ENCODE measurements at regions not wholly inside any gene's neighbourhood (a gene's known extent, or its start where the extent isn't known, plus 50 kb on each side); places are given as distances from the start of the nearest gene placed in this dataset.

DNA sequence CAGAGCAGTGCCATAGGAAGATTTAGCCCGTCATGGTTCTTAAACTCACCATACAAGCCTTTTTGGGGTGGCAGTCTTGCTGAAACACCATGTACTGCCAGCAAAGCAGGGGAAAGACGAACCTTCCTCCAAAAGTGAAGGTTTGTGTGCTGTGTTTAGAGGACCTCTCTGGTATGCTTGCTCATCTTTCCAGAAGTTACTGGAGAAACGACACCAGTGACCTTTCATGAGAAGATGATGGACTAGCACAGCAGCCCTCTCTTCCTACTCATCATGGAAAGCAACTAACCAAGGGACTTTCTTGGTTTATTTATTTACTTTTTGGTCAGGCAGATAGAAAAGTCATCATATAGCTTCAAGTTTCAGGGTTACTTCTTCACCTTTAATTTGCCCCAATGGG is 247.4 kb downstream of the PTEN start:
- H3K4me3 ChIP-seq (ENCODE audit: low read length in 2 of 2), result no peak overlapping the region
- H2BK5ac ChIP-seq (ENCODE audit: low read length), result no peak overlapping the region
- no CpG with 5 or more reads among the region's 3 CpGs for WGBS, 2 donors (ENCODE audit: extremely low coverage in 2 of 2, insufficient read length in 2 of 2, insufficient replicate concordance in 1 of 2)
- no peak overlapping the region for H3K4ac ChIP-seq (ENCODE audit: low read length)
- no peak overlapping the region for H2BK120ac ChIP-seq (ENCODE audit: low read depth, low read length)
- H3K27ac ChIP-seq (replicated peaks; ENCODE audit: low read length), result no peak overlapping the region
- no peak overlapping the region for H3K9ac ChIP-seq (ENCODE audit: low read depth, low read length, poor library complexity)
- no peak overlapping the region for H2AFZ ChIP-seq (ENCODE audit: low read length)
- no peak overlapping the region for H4K91ac ChIP-seq (ENCODE audit: low read depth, low read length, poor library complexity)
- H3K79me1 ChIP-seq (ENCODE audit: low read depth, low read length), result no peaks in the 10 kb centered on the region
- H2BK12ac ChIP-seq (ENCODE audit: low read length), result no peak overlapping the region
- H4K8ac ChIP-seq (ENCODE audit: low read depth, low read length), result no peak overlapping the region
- H3K18ac ChIP-seq (ENCODE audit: low read length), result no peak overlapping the region
- no peaks in the 10 kb centered on the region for H3K36me3 ChIP-seq (replicated peaks in 1 of 2; ENCODE audit: control insufficient read depth in 2 of 2, insufficient read depth in 2 of 2, low read length in 2 of 2)
- H3K14ac ChIP-seq (ENCODE audit: low read length), result no peak overlapping the region
- no peak overlapping the region for H2BK15ac ChIP-seq (ENCODE audit: low read length)
- no peak overlapping the region for H3K4me2 ChIP-seq (ENCODE audit: insufficient read depth, low read length, poor library complexity, severe bottlenecking)
- DNase-seq (ENCODE audit: low spot score), result no peak
- no peak overlapping the region for H3K23ac ChIP-seq (ENCODE audit: low read depth, low read length, poor library complexity)
- H3K4me1 ChIP-seq (ENCODE audit: control insufficient read depth in 2 of 2, insufficient read depth in 1 of 2, low read depth in 1 of 2, low read length in 2 of 2), result no peaks in the 10 kb centered on the region
- no peaks in the 10 kb centered on the region for H3K27me3 ChIP-seq (ENCODE audit: control insufficient read depth in 3 of 3, insufficient read depth in 3 of 3, low read depth in 1 of 3, low read length in 3 of 3)
- no peak overlapping the region for H2AK5ac ChIP-seq (ENCODE audit: low read depth, low read length)
- no peaks in the 10 kb centered on the region for H3K9me3 ChIP-seq (replicated peaks in 1 of 2; ENCODE audit: control insufficient read depth in 2 of 2, insufficient read depth in 1 of 2, low read depth in 1 of 2, low read length in 2 of 2)

DNA sequence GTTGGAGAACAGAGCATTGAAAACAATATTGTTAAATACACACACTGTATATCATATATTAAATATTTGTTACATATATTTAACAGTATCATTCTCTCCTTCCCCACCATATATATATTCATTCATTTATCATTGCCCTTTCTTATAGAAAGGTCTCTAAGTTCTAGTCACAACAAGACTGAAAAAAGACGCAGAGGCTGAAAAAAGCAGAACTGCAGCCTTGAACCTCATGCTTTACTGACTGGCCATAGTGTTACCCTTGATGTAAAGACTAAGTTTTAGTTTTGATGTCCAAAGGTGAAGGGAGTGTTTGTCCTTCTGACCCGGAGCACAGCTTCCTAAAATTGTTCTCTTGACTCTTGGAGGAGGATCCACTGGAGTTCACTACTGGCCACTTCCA is 247.9 kb downstream of the PTEN start:
- Histone ChIP-seq H2BK12ac (ENCODE audit: low read length) (no peak overlapping the region), H3K9me3 (replicated peaks in 1 of 2; ENCODE audit: control insufficient read depth in 2 of 2, insufficient read depth in 1 of 2, low read depth in 1 of 2, low read length in 2 of 2) (no peaks in the 10 kb centered on the region), H3K4me1 (ENCODE audit: control insufficient read depth in 2 of 2, insufficient read depth in 1 of 2, low read depth in 1 of 2, low read length in 2 of 2) (no peaks in the 10 kb centered on the region), H2AK5ac (ENCODE audit: low read depth, low read length) (no peak overlapping the region), H4K8ac (ENCODE audit: low read depth, low read length) (no peak overlapping the region), H3K9ac (ENCODE audit: low read depth, low read length, poor library complexity) (no peak overlapping the region), H3K4ac (ENCODE audit: low read length) (no peak overlapping the region), H3K36me3 (replicated peaks in 1 of 2; ENCODE audit: control insufficient read depth in 2 of 2, insufficient read depth in 2 of 2, low read length in 2 of 2) (no peaks in the 10 kb centered on the region), H3K23ac (ENCODE audit: low read depth, low read length, poor library complexity) (no peak overlapping the region), H3K27ac (replicated peaks; ENCODE audit: low read length) (no peak overlapping the region), H2BK15ac (ENCODE audit: low read length) (no peak overlapping the region), H2BK120ac (ENCODE audit: low read depth, low read length) (no peak overlapping the region), H3K18ac (ENCODE audit: low read length) (no peak overlapping the region), H3K4me3 (ENCODE audit: low read length in 2 of 2) (no peak overlapping the region), H2BK5ac (ENCODE audit: low read length) (no peak overlapping the region), H3K79me1 (ENCODE audit: low read depth, low read length) (no peaks in the 10 kb centered on the region), H3K27me3 (ENCODE audit: control insufficient read depth in 3 of 3, insufficient read depth in 3 of 3, low read depth in 1 of 3, low read length in 3 of 3) (no peaks in the 10 kb centered on the region), H4K91ac (ENCODE audit: low read depth, low read length, poor library complexity) (no peak overlapping the region), H2AFZ (ENCODE audit: low read length) (no peak overlapping the region), H3K4me2 (ENCODE audit: insufficient read depth, low read length, poor library complexity, severe bottlenecking) (no peak overlapping the region), H3K14ac (ENCODE audit: low read length) (no peak overlapping the region)
- WGBS, 2 donors (ENCODE audit: extremely low coverage in 2 of 2, insufficient read length in 2 of 2, insufficient replicate concordance in 1 of 2), result no CpG with 5 or more reads among the region's 2 CpGs
- no peak for DNase-seq (ENCODE audit: low spot score)

DNA sequence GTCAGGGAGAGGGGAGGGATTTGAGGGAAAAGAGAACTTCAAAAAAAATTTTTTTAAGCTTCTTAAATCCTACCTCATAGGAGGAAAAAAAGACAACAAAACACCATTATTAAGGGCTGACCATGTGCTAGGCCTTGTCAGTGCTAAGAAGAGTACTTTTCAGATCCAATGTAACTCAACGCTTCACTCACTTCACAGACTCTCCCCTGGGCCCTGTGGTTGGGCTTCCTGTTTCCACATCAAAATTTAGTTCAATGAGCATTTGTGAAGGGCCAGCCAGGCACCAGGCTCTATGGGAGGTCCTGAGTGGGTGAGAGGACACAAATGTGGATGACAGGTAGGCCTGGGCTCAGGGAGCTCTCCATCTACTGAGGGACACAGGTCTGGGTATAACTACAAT is 249.8 kb downstream of the PTEN start:
- no peak overlapping the region for H2AFZ ChIP-seq (ENCODE audit: low read length)
- WGBS, 2 donors (ENCODE audit: extremely low coverage in 2 of 2, insufficient read length in 2 of 2, insufficient replicate concordance in 1 of 2), result no CpG with 5 or more reads among the region's 1 CpG
- H2AK5ac ChIP-seq (ENCODE audit: low read depth, low read length), result no peak overlapping the region
- H3K36me3 ChIP-seq (replicated peaks in 1 of 2; ENCODE audit: control insufficient read depth in 2 of 2, insufficient read depth in 2 of 2, low read length in 2 of 2), result no peaks in the 10 kb centered on the region
- H2BK12ac ChIP-seq (ENCODE audit: low read length), result no peak overlapping the region
- H2BK15ac ChIP-seq (ENCODE audit: low read length), result no peak overlapping the region
- H3K4ac ChIP-seq (ENCODE audit: low read length), result no peak overlapping the region
- no peak overlapping the region for H2BK120ac ChIP-seq (ENCODE audit: low read depth, low read length)
- H3K9ac ChIP-seq (ENCODE audit: low read depth, low read length, poor library complexity), result no peak overlapping the region
- H3K4me3 ChIP-seq (ENCODE audit: low read length in 2 of 2), result no peak overlapping the region
- no peak overlapping the region for H4K91ac ChIP-seq (ENCODE audit: low read depth, low read length, poor library complexity)
- no peak for DNase-seq (ENCODE audit: low spot score)
- H3K4me2 ChIP-seq (ENCODE audit: insufficient read depth, low read length, poor library complexity, severe bottlenecking), result no peak overlapping the region
- H3K18ac ChIP-seq (ENCODE audit: low read length), result no peak overlapping the region
- H3K27me3 ChIP-seq (ENCODE audit: control insufficient read depth in 3 of 3, insufficient read depth in 3 of 3, low read depth in 1 of 3, low read length in 3 of 3), result no peaks in the 10 kb centered on the region
- no peaks in the 10 kb centered on the region for H3K9me3 ChIP-seq (replicated peaks in 1 of 2; ENCODE audit: control insufficient read depth in 2 of 2, insufficient read depth in 1 of 2, low read depth in 1 of 2, low read length in 2 of 2)
- no peak overlapping the region for H3K14ac ChIP-seq (ENCODE audit: low read length)
- no peak overlapping the region for H3K23ac ChIP-seq (ENCODE audit: low read depth, low read length, poor library complexity)
- no peaks in the 10 kb centered on the region for H3K4me1 ChIP-seq (ENCODE audit: control insufficient read depth in 2 of 2, insufficient read depth in 1 of 2, low read depth in 1 of 2, low read length in 2 of 2)
- H3K27ac ChIP-seq (replicated peaks; ENCODE audit: low read length), result no peak overlapping the region
- H2BK5ac ChIP-seq (ENCODE audit: low read length), result no peak overlapping the region
- no peak overlapping the region for H4K8ac ChIP-seq (ENCODE audit: low read depth, low read length)
- no peaks in the 10 kb centered on the region for H3K79me1 ChIP-seq (ENCODE audit: low read depth, low read length)

DNA sequence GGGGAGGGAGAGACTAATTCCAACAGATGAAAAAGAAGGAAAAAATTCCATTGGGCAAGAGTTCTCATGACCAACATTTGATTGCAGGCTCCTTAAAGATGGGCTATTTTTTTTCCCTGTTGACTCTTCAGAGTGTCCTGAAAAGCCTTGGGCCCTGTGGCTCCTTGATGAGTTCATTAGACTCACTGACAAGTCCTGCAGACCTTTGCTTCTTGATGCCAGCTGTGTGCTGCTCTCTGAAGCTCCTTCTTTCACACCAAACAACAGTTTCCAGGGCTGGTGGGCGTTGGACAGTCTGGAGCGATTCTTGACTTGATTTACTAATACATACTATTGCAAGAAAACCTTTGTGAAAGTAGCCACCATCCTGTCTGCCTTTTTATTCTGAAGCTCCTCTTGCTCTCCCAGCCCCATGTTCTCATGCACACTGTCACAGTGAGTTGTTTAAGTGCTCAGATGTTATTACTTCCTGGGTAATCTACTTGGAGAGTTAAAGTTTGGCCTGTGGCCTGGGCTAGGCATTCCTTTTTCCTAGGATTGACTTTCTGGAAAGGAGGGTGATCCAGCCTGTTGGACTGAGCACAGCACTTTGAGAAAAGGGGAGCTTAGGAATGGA is 250.3 kb downstream of the PTEN start:
- Histone ChIP-seq H2BK120ac (ENCODE audit: low read depth, low read length) (no peak overlapping the region), H3K27me3 (ENCODE audit: control insufficient read depth in 3 of 3, insufficient read depth in 3 of 3, low read depth in 1 of 3, low read length in 3 of 3) (no peaks in the 10 kb centered on the region), H3K18ac (ENCODE audit: low read length) (no peak overlapping the region), H3K9ac (ENCODE audit: low read depth, low read length, poor library complexity) (no peak overlapping the region), H2AFZ (ENCODE audit: low read length) (no peak overlapping the region), H3K79me1 (ENCODE audit: low read depth, low read length) (no peaks in the 10 kb centered on the region), H2BK15ac (ENCODE audit: low read length) (no peak overlapping the region), H3K27ac (replicated peaks; ENCODE audit: low read length) (no peak overlapping the region), H3K14ac (ENCODE audit: low read length) (no peak overlapping the region), H4K8ac (ENCODE audit: low read depth, low read length) (no peak overlapping the region), H3K4me1 (ENCODE audit: control insufficient read depth in 2 of 2, insufficient read depth in 1 of 2, low read depth in 1 of 2, low read length in 2 of 2) (no peaks in the 10 kb centered on the region), H3K4me3 (ENCODE audit: low read length in 2 of 2) (no peak overlapping the region), H2AK5ac (ENCODE audit: low read depth, low read length) (no peak overlapping the region), H4K91ac (ENCODE audit: low read depth, low read length, poor library complexity) (no peak overlapping the region), H2BK12ac (ENCODE audit: low read length) (no peak overlapping the region), H3K4ac (ENCODE audit: low read length) (no peak overlapping the region), H3K23ac (ENCODE audit: low read depth, low read length, poor library complexity) (no peak overlapping the region), H3K4me2 (ENCODE audit: insufficient read depth, low read length, poor library complexity, severe bottlenecking) (no peak overlapping the region), H3K36me3 (replicated peaks in 1 of 2; ENCODE audit: control insufficient read depth in 2 of 2, insufficient read depth in 2 of 2, low read length in 2 of 2) (no peaks in the 10 kb centered on the region), H3K9me3 (replicated peaks in 1 of 2; ENCODE audit: control insufficient read depth in 2 of 2, insufficient read depth in 1 of 2, low read depth in 1 of 2, low read length in 2 of 2) (no peaks in the 10 kb centered on the region), H2BK5ac (ENCODE audit: low read length) (no peak overlapping the region)
- WGBS, 2 donors (ENCODE audit: extremely low coverage in 2 of 2, insufficient read length in 2 of 2, insufficient replicate concordance in 1 of 2), result no CpG with 5 or more reads among the region's 2 CpGs
- DNase-seq (ENCODE audit: low spot score), result no peak
